ENCODE measurements at regions not wholly inside any gene's neighbourhood (a gene's known extent, or its start where the extent isn't known, plus 50 kb on each side); places are given as distances from the start of the nearest gene placed in this dataset.

GRCh38 chr22:48092866-48093265 lies 1330.4 kb downstream of the TBC1D22A start:
- Histone ChIP-seq H3K9me2 (replicated peaks; ENCODE audit: low read length) (no peaks in the 10 kb centered on the region), H3K4me2 (ENCODE audit: low read length) (no peak overlapping the region), H3K9me3 (ENCODE audit: low read length) (no peaks in the 10 kb centered on the region), H3K4me3 (ENCODE audit: low read length) (no peak overlapping the region), H3K27me3 (ENCODE audit: low read length) (0 out of 2 replicates have a peak, but pooled peaks cover 3% of the 10 kb centered on the region), H3K9ac (ENCODE audit: low read length) (no peak overlapping the region), H3K4me1 (ENCODE audit: insufficient read depth, low read length) (no peaks in the 10 kb centered on the region; the same call in 1 of the 2 replicates), H3K36me3 (ENCODE audit: low read depth, low read length) (no peaks in the 10 kb centered on the region), H4K20me1 (ENCODE audit: low read length) (no peaks in the 10 kb centered on the region), H3F3A (ENCODE audit: low read length, unreplicated experiment) (no peaks in the 10 kb centered on the region), H3K27ac (ENCODE audit: low read length) (no peak overlapping the region), H2AFZ (ENCODE audit: low read length) (no peak overlapping the region), H3K79me2 (ENCODE audit: low read length) (no peaks in the 10 kb centered on the region)
- BruUV-seq (replicated peaks): no TSS peak
- no peak for ATAC-seq
- CTCF ChIA-PET: no interaction called here
- intact Hi-C loops (cut with micrococcal nuclease): no loop called here
- POLR2A ChIA-PET (ENCODE audit: unreplicated experiment): no interaction called here
- DNase-seq: no peak
- no peak for TF ChIP-seq CTCF (conservative IDR thresholded peaks at IDR 0.05; ENCODE audit: low read depth, low read length)

- intact Hi-C loops (cut with micrococcal nuclease): no loop called here
- no peaks in the 10 kb centered on the region for H4K20me1 ChIP-seq (ENCODE audit: low read length)
- H3F3A ChIP-seq (ENCODE audit: low read length, unreplicated experiment): no peaks in the 10 kb centered on the region
- no TSS peak for BruUV-seq (replicated peaks)
- 0 out of 2 replicates have a peak, but pooled peaks cover 3% of the 10 kb centered on the region for H3K27me3 ChIP-seq (ENCODE audit: low read length)
- TF ChIP-seq CTCF (conservative IDR thresholded peaks at IDR 0.05; ENCODE audit: low read depth, low read length) (no peak), EZH2 (IDR thresholded peaks at IDR 0.05; ENCODE audit: low read length, unreplicated experiment) (no peak), EZH2phosphoT487 (IDR thresholded peaks at IDR 0.05; ENCODE audit: borderline replicate concordance, low read length) (no peak)
- no peak overlapping the region for H2AFZ ChIP-seq (ENCODE audit: low read length)
- no peak for DNase-seq
- H3K9me2 ChIP-seq (replicated peaks; ENCODE audit: low read length): no peaks in the 10 kb centered on the region
- H3K79me2 ChIP-seq (ENCODE audit: low read length): no peaks in the 10 kb centered on the region
- ChIA-PET CTCF (no interaction called here), POLR2A (ENCODE audit: unreplicated experiment) (no interaction called here)
- no peak overlapping the region for H3K9ac ChIP-seq (ENCODE audit: low read length)
- ATAC-seq: no peak
- H3K4me1 ChIP-seq (ENCODE audit: insufficient read depth, low read length): no peaks in the 10 kb centered on the region; the same call in 1 of the 2 replicates
- no peak overlapping the region for H3K4me3 ChIP-seq (ENCODE audit: low read length)
- no peaks in the 10 kb centered on the region for H3K36me3 ChIP-seq (ENCODE audit: low read depth, low read length)
- no peak overlapping the region for H3K27ac ChIP-seq (ENCODE audit: low read length)
- no peaks in the 10 kb centered on the region for H3K9me3 ChIP-seq (ENCODE audit: low read length)
- H3K4me2 ChIP-seq (ENCODE audit: low read length): no peak overlapping the region
These were observed 1329.3 kb downstream of the TBC1D22A start for GRCh38 chr22:48091656-48092223.

GRCh38 chr22:48091060-48091650 lies 1328.7 kb downstream of the TBC1D22A start:
- no TSS peak for BruUV-seq (replicated peaks)
- TF ChIP-seq EZH2 (IDR thresholded peaks at IDR 0.05; ENCODE audit: low read length, unreplicated experiment) (no peak), CTCF (conservative IDR thresholded peaks at IDR 0.05; ENCODE audit: low read depth, low read length) (no peak), EZH2phosphoT487 (IDR thresholded peaks at IDR 0.05; ENCODE audit: borderline replicate concordance, low read length) (no peak)
- intact Hi-C loops (cut with micrococcal nuclease): no loop called here
- Histone ChIP-seq H3K4me1 (ENCODE audit: insufficient read depth, low read length) (no peaks in the 10 kb centered on the region; the same call in 1 of the 2 replicates), H2AFZ (ENCODE audit: low read length) (no peak overlapping the region), H3K36me3 (ENCODE audit: low read depth, low read length) (no peaks in the 10 kb centered on the region), H3F3A (ENCODE audit: low read length, unreplicated experiment) (no peaks in the 10 kb centered on the region), H4K20me1 (ENCODE audit: low read length) (no peaks in the 10 kb centered on the region), H3K9ac (ENCODE audit: low read length) (no peak overlapping the region), H3K27ac (ENCODE audit: low read length) (no peak overlapping the region), H3K9me2 (replicated peaks; ENCODE audit: low read length) (no peaks in the 10 kb centered on the region), H3K79me2 (ENCODE audit: low read length) (no peaks in the 10 kb centered on the region), H3K4me2 (ENCODE audit: low read length) (no peak overlapping the region), H3K9me3 (ENCODE audit: low read length) (no peaks in the 10 kb centered on the region), H3K4me3 (ENCODE audit: low read length) (no peak overlapping the region), H3K27me3 (ENCODE audit: low read length) (0 out of 2 replicates have a peak, but pooled peaks cover 3% of the 10 kb centered on the region)
- DNase-seq (no peak), ATAC-seq (no peak)
- POLR2A ChIA-PET (ENCODE audit: unreplicated experiment): no interaction called here
- CTCF ChIA-PET: no interaction called here

Data from PC-3 (cell line).